ENCODE measurements at regions not wholly inside any gene's neighbourhood (a gene's known extent, or its start where the extent isn't known, plus 50 kb on each side); places are given as distances from the start of the nearest gene placed in this dataset.

DNA sequence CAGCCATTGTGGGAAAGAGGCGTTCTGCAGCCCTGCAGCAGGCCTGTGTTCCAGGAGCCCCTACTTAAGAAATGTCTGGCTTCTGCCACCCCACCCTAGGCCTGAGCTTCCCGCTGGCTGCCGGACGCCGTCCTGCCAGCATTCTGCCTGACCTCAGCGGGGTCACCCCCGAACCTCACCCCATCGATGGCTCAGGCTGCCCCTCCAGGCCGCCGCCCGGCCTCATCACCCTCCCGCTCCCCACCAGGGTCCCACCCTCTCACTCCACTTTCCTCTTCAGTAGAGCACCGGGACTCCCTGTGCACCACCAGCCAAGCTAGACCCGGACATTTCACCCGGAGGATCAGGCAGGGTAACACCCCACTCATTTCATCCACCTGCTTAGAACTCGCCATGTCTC lies 73.6 kb upstream of the SALL3 start:
- no peak for DNase-seq

DNA sequence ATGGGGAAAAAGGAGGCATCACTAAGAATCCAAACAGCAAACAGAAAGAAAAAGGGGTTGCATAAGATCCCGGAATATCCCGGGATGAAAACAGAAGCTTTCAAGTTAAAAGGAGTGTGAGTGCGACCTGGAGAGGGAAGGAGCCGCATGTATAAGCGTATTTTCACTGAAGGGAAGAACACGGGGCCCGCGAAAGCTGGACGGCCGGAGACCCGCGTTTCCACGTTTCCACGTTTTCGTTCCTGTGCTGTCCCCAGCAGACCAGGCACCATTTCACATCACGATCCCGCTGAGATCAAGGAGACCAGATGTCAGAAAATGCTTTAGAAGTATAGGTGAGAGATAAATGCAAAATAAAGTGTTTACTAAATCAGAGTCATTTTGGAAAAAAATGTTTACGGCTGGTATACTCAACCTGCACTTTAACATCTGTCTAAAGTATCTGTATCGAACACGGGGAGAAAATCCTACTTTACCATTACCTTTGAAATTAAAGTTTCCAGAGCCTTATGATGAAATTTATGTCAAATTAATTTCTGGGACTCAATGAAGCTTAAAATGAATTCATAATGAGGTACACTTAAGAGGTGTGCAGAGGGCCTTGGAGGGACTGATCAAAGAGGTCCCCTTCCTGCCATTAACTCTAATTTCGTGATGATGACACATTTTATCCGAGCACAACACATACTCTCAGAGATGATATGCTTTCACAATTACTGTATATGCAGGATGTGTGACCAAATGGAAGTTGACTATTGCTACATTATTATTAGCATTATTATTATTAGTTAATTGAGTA lies 71.0 kb upstream of the SALL3 start:
- no peak for DNase-seq

DNA sequence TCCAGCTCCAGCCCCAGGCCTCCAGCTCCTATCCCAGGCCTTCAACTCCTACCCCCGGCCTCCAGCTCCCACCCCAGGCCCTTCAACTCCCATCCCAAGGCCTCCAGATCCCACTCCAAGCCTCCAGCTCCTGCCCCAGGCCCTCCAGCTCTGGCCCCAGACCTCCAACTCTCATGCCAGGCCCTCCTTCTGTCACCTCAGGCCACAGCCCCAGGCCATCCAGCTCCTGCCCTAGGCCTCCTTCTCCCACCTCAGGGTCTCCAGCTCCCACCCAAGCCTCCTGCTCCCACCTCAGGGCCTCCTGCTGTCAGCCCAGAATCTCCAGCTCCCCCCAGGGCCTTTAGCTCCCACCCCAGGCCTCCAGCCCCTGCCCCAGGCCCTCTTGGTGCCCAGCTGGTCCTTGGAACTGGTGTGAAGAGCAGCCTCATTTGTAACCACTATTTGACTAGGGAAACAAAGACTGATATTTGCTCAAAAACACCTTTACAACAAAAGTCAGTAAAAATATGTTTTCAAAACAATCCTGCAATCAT lies 67.8 kb upstream of the SALL3 start:
- no peak for DNase-seq

DNA sequence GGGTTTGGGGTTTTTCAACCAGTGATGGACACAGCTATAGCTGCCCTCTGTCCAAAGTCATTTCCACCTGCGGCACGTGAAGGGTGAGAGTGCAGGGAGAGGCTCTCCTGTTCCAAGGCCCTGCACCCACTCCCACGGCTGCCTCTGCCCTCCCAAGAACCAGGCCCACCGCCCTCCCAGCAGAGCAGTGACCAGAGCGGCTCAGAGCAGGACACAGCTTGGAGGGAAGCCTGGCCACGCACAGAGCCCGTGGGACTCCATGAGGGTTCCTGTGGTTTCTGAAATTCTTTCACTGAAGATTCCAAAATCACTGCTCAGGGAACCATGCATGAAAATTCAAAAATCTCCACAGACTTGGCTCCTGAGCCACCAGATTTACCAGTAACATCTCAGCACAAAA lies 67.3 kb upstream of the SALL3 start:
- DNase-seq: no peak

DNA sequence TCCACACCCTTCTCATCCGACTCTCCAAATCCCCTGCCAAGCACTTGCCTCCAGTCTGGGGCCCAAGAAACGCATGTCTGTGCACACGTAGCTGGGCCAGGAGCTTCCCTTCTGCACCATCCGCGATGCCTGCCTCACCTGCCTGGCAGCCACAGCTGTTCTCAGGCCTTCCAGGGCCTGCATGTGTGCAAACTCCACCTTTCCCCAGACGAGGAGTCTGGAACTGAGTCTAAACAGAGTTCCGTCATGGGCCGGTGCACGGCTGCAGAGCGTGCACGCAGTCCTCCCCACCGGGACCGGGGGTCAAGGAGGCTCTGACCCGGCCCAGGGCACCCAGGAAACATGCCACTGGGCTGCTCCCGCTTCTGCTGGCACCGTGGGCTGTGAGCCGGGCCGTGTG lies 66.8 kb upstream of the SALL3 start:
- DNase-seq: no peak

DNA sequence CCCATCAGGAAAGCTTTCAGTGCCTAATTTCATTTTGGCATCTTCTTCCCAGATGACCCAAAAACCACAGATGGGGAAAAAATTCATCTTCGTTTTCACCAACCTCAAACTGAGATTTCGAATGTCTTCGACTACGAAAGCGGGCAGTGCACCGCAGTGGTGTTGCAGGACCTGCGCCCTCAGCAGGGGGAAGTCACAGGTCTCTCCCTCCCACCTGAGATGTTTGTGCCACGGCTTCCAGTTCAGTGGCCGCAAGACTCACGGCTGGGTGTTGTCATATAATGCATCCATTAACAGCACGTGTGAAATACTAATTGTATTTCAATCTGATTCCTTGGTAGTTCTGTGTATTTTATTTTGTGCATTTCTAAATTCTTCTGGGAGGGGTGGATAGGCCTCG lies 66.2 kb upstream of the SALL3 start:
- DNase-seq: no peak

DNA sequence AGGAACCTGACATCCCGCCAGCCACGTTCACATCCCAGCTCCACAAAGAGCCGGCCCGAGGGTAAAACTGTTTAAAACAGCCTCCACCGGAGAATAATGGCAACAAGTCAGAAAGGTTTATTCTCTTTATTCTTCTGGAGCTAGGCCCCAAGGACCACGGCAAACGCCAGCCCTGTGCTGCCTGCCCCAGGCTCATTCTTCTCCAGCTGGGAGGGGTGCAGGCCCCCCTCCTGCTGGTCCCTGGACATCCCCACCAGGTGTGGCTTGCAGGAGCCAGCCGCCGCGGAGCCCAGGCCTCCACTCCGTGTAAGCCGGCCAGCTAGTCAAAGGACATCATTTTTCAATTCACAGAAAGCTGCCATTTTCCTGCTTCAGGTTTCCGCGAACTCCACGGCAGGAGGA lies 65.8 kb upstream of the SALL3 start:
- no peak for DNase-seq

DNA sequence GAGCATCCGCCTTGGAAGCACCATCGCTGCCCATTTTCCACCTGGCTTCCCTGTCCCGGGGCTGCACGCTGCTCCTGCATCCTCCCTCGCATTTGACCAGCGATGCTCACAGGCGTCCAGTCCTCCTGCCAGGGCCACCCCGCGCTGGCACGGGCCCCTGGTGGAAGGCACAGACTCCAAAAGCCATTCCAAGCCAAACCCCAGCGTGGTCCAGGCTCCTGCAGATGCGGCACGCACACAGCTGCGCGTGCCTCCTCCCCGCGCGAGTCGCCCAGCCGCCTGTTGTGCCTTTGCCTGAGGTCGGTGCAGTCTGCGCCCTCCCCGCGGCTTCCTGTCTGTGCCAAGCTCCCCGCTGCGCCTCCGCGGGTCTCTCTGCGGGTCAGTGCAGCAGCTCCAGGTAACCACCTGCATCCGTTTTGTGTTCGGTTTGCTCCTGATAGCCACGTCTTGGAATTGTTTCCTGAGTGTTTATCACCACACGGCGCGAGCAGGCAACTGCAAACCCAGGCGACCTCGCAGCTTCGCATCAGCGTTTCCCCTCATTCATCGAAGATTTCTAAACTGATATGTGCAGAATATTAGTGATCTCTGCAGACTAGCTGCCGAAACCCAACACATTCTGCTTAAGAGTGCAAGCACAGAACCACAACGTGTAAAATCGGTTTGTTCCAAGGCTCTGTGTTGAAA lies 65.2 kb upstream of the SALL3 start:
- no peak for DNase-seq

DNA sequence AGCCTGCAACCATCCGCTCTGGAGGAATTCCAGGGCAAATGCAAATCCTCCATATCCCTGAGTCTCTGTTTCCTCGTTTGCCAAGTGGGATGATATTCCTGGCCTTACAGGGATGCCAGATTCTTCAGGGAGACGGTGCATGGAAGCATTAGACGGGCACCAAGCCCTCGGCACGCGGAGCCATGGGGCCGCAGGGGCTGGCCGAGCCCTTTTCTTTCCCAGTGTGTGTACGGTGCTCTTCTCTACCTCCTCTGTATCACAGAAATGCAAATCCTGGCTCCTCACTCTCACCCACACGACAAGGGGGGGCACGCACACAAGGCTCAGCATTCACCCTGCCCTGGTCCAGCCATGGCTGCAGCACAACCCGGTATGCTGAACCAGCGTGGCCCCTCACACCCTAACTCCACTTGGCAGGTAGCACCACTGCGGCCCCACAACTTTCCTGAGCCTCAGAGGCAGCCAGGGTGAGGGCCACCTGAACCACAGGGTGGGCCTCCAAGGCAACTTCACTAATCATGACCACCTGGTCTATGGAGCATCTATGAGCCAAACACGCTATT lies 64.1 kb upstream of the SALL3 start:
- DNase-seq: no peak

DNA sequence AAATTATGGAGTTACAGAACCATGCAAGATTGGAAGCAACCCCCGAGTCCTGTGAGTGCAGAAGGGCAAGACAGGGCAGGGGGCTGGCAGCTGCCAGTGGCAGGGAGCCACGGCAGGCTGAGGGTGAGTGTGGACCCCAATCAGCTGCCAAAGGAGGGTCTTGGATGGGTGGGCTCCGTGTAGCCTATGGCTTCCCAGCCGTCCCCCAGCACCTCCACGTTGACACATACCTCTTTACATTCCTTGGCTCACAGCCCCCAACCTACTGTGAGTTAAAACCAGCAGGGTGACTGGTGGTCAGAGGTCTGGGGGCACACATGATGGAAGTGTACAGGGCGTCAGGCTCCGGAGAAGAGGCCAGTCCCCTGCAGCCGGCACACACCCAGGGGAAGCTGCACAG lies 60.9 kb upstream of the SALL3 start:
- DNase-seq: no peak

DNA sequence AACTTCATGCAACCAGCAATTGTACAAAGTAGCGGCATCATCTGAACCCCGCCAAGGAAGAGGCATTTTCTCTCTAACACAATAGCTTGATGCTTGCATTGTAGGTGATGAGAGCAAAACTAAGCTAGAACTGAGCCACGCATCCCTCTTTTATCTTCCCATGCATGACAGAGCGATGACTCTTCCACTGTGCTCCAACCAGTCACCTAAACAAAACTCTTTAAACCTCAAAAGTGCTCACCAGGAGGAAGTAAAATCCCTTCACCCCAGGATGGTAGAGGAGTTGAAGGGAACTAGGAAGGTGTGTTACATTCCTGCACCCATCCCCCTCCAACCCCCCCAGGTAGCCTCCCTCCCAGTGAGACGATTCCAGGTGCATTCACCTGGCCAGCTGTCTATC lies 59.7 kb upstream of the SALL3 start:
- no peak for DNase-seq

DNA sequence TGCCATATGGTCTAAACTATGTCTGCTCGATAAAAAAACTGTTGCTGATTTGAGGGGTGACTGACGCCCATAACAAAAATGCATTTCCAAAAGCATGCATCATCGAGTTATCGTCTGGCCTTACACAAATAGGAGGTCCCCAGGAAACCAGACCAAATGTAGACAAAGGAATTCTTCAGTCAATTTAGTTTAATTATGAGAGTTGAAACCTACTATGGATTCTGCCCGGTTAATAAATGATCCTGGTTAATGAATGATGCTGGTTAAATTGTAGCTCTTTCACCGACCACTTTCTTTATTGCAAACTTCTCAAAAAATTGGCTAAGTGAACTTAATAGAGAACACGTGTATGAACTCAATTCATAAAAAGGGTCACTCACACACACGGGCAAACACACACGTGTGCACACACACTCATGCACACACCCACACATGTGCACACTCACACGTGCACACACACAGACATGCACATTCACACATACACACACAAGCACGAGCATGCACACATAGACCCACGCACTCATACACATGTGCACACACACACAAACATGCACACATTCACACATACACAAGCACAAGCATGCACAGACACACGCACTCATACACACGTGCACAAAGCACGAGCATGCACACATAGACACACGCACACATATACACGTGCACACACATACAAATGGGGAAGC lies 59.0 kb upstream of the SALL3 start:
- no peak for DNase-seq

DNA sequence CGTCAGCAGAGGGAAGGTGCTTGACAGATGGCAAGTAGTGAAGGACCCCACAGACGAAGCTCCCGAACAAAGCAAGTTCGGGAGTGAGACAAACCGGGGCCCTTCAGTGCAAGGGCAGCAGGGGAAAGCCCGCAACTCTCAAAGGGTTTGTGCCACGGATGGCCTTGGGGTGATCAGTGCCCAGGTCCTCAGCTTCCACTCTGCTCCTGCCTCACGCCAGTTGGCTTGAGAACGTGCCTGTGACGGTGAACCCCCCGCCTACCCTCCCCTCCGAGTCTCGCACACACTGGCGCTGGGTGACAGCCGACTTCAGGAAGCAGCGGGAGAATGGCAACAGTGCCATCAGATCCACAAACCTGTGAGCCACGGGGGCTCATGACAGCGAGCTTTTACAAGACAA lies 56.8 kb upstream of the SALL3 start:
- DNase-seq: no peak

DNA sequence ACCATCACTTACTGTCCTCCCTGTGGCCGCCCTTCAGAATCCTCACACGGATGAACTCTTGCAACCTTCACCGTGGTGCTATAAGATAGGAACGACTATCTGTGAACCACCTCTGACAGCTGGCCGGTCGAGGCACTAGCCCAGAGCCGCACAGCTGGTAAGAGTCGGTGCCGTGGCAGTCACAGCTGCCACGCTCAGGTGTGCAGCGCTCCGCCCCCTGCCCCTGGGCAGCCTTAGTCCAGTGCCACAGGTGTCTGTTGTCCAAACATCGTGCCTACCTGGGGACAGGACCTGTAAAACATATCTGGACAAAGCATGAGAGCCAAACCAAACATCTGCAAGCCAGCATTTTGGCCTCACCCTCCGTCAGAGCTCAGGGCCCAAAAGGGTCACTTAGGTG lies 55.3 kb upstream of the SALL3 start:
- no peak for DNase-seq

DNA sequence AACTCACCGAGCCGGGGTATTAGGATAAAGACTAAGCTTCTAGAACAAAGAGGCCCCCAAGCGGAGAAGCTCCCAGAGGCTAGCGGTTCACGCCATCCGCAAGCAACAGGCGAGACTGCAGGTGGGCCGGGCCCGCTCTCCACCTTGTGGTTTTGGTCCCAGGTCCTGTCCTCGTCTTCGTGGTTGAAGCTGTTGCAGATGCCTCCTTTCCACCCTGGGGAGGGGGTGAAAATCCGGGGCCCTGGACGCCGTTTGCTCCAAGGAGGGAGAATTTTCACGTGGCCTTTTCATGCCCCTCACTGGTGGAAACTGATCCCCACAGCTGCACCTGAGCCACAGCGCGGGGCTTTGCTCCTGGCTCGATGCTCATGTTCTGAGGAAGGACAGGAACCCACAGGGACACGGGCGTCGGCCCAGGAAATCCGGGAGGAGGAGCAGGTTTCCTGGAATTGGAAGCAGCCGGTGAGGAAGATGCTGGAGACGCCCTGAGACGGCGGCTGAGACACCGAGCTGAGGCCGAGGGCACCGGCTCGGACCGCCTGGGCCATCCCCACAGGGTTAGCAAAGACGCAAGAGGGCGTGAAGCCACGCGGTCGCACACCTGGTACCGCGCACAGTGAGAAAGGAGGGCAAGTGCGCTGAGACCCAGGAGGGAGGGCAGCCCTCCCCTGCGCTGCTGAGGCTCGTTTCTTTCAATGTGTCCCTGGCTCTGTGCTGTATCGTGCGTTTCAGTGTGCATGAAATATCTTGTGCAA lies 54.7 kb upstream of the SALL3 start:
- no peak for DNase-seq

DNA sequence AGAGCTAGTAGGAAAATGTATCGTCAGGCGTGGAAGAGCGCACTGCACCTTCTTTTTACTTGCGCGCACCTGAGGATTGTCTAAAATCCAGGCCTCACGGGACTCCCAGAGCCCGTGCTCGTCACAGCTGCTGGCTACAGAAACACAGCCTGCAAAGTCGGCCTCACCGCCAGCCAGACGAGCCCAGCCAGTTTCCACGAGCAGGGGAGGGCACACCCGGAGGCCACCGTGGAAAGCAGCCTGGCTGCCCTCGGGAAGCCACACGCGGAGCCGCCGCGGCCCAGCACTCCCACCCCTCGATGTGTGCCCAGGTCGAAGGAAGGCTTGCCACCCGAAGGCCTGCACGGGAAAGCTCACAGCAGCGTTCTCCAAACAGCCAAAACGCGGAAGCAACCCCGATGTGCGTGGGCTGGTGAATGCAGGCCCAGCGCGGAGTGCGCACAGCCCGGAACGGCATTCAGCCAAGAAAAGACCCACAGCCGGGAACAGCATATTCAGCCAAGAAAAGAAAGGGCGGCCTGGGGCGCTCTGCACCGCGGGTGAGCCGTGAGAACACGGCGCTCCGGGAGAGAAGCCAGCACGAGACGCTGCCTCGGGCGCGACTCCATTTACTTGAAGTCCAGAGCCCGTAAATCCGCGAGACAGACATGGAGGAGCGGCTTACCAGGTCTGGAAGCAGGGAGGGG lies 53.9 kb upstream of the SALL3 start:
- DNase-seq: no peak

DNA sequence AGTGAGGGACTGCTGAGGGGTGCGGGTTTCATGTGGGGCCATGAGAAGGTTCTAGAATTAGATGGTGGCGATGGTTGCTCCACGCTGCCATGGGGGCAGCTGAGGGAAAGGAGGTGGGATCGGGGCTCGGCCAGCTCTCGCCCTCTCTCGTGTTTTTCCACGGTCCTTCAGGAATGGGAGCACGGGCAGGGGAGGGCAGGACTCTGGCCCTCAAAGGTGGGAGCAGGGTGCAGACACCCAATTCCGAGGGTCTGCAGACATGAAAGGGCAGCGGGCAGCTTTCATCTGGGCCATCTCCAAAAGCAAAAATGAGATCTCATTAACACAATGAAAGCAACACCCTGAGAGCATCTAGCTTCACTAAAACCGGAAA lies 53.4 kb upstream of the SALL3 start:
- DNase-seq: no peak

DNA sequence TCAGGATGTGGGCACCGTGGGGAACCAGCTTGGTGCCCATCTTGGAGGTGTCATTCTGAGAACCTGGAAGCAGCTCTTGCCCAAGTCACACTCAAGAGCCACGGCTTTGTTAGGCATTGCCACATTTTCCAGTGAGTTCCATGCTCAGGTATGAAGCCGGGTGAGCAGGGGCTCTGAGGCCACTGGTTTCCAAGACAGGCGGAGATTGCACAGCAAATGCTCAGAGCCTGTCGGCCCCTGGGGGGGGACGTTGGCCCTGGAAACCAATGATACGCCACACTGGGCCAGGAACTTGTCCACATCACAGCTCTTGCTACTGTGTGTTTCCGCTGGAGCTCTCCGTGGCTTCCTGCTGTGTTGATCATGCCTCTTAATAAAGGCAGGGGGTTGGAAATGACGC lies 52.5 kb upstream of the SALL3 start:
- peak; percentile 2 for DNase-seq

DNA sequence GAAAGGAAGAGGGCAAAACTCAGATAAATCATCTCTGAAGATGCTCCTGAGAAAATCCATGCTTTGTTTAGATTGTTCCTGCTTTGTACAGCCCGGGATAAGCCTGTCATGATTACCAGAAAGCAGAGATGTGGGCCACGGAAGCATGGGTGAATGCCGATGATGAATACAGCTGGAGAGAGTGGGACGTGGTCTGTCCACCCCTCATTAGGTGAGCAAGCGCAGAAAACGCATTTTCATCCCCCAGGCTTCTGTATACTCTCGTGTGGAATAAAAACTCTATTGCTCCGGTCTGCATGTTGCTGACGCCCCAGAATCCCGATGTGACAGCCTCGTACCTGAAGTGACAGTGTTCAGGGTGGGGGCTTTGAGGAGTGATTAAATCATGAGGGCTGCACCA lies 52.0 kb upstream of the SALL3 start:
- DNase-seq: no peak

DNA sequence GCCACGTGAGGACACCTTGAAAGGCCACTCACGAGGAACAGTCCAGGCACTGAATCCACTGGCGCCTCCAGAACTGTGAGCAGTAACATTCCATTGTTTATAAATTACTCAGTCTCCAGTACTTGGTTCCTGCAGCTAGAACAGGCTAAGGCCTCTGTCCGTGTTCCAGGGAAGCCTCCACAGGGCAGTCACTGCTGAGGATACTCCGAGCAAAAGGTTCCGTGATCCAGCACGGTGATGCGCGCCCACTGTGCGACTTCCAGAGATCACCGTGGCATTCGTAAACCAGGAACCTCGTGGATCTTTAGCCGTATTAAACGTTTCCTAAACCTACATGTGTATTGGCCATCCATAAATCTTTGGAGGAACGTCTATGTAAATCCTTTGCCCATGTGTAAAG lies 51.5 kb upstream of the SALL3 start:
- DNase-seq: no peak

DNA sequence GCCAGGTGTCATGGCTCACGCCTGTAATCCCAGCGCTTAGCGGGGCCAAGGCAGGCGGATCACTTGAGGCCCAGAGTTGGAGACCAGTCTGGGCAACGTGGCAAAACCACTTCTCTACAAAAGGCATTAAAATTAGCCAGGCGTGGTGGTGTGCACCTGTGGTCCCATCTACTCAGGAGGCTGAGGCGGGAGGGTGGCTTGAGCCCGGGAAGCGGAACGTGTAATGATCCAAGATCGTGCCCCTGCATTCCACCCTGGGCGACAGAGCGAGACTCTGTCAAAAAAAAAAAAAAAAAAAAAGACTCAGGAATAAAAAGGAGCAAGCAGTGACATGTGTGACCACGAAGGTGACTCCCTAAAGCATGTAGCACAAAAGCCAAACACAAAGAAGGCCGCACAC lies 50.1 kb upstream of the SALL3 start:
- DNase-seq: no peak
